ENCODE measurements at regions not wholly inside any gene's neighbourhood (a gene's known extent, or its start where the extent isn't known, plus 50 kb on each side); places are given as distances from the start of the nearest gene placed in this dataset.

DNA sequence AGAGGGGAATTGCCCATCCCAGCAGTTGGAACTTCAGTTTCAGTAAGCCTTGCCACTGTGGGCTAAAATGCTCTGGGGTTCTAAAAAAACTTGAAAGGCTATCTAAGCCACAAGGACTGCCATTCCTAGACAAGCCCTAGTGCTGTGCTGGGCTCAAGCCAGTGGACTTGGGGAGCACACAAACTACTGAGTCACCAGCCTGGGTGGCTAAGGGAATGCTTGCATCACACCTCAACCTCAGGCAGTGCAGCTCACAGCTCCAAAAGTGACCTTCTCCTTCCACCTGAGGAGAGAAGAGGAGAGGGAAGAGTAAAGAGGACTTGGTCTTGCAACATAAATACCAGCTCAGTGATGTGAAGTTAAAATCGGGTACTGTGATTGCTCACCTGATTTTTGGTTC lies 116.7 kb upstream of the GLRA2 start:
- TF ChIP-seq CTCF (IDR thresholded peaks at IDR 0.05) (no peak), POLR2AphosphoS5 (IDR thresholded peaks at IDR 0.05) (no peak)

All from transverse colon (tissue), 4 donors.